ENCODE measurements at regions not wholly inside any gene's neighbourhood (a gene's known extent, or its start where the extent isn't known, plus 50 kb on each side); places are given as distances from the start of the nearest gene placed in this dataset.
"Not testable (repeated sequence)": the region's sequence is repeated elsewhere in the genome, so short reads cannot be mapped to it uniquely, and the experiment has no call there.

GRCh38 chr19:27859689-27860088, 1353.3 kb downstream of the UQCRFS1 start:
- Mint-ChIP-seq H3K36me3 (ENCODE audit: insufficient read depth, unreplicated experiment) (no peaks in the 10 kb centered on the region), H3K27ac (ENCODE audit: low read depth, unreplicated experiment) (no peak overlapping the region), H3K4me1 (ENCODE audit: insufficient read depth, unreplicated experiment) (no peaks in the 10 kb centered on the region), H3K4me3 (ENCODE audit: unreplicated experiment) (no peak overlapping the region), H3K9me3 (ENCODE audit: unreplicated experiment) (peaks cover 36% of the 10 kb centered on the region), H3K27me3 (ENCODE audit: insufficient read depth, unreplicated experiment) (no peaks in the 10 kb centered on the region)
- no TSS peak for BruUV-seq (replicated peaks)
- DNase-seq (ENCODE audit: unreplicated experiment): no peak
- POLR2A ChIA-PET: no interaction called here
- no peak for TF ChIP-seq CTCF (IDR thresholded peaks at IDR 0.05; ENCODE audit: unreplicated experiment)
- intact Hi-C loops (cut with micrococcal nuclease): no loop called here
- CTCF ChIA-PET: no interaction called here

- POLR2A ChIA-PET: no interaction called here
- intact Hi-C loops (cut with micrococcal nuclease): no loop called here
- Mint-ChIP-seq H3K4me3 (ENCODE audit: unreplicated experiment) (no peak overlapping the region), H3K27ac (ENCODE audit: low read depth, unreplicated experiment) (no peak overlapping the region), H3K4me1 (ENCODE audit: insufficient read depth, unreplicated experiment) (no peaks in the 10 kb centered on the region), H3K9me3 (ENCODE audit: unreplicated experiment) (peaks cover 41% of the 10 kb centered on the region), H3K27me3 (ENCODE audit: insufficient read depth, unreplicated experiment) (no peaks in the 10 kb centered on the region), H3K36me3 (ENCODE audit: insufficient read depth, unreplicated experiment) (no peaks in the 10 kb centered on the region)
- CTCF ChIA-PET: no interaction called here
- no peak for DNase-seq (ENCODE audit: unreplicated experiment)
- BruUV-seq (replicated peaks): no TSS peak
- no peak for TF ChIP-seq CTCF (IDR thresholded peaks at IDR 0.05; ENCODE audit: unreplicated experiment)
Measured at GRCh38 chr19:27858981-27859581, 1353.9 kb downstream of the UQCRFS1 start.

- peaks cover 39% of the 10 kb centered on the region for H3K9me3 Mint-ChIP-seq (ENCODE audit: unreplicated experiment)
- H3K27me3 Mint-ChIP-seq (ENCODE audit: insufficient read depth, unreplicated experiment); H3K36me3 Mint-ChIP-seq (ENCODE audit: insufficient read depth, unreplicated experiment); BruUV-seq (replicated peaks); DNase-seq (ENCODE audit: unreplicated experiment); CTCF ChIA-PET; H3K4me1 Mint-ChIP-seq (ENCODE audit: insufficient read depth, unreplicated experiment); intact Hi-C loops (cut with micrococcal nuclease); POLR2A ChIA-PET; H3K27ac Mint-ChIP-seq (ENCODE audit: low read depth, unreplicated experiment); H3K4me3 Mint-ChIP-seq (ENCODE audit: unreplicated experiment): not testable (repeated sequence)
Measured at GRCh38 chr19:27852931-27853330, 1360.0 kb downstream of the UQCRFS1 start.

GRCh38 chr19:27851543-27852060, 1361.3 kb downstream of the UQCRFS1 start:
- DNase-seq (ENCODE audit: unreplicated experiment): no peak
- no TSS peak for BruUV-seq (replicated peaks)
- no peaks in the 10 kb centered on the region for H3K27me3 Mint-ChIP-seq (ENCODE audit: insufficient read depth, unreplicated experiment)
- no peaks in the 10 kb centered on the region for H3K4me1 Mint-ChIP-seq (ENCODE audit: insufficient read depth, unreplicated experiment)
- H3K4me3 Mint-ChIP-seq (ENCODE audit: unreplicated experiment): no peak overlapping the region
- no peaks in the 10 kb centered on the region for H3K36me3 Mint-ChIP-seq (ENCODE audit: insufficient read depth, unreplicated experiment)
- no peak for TF ChIP-seq CTCF (IDR thresholded peaks at IDR 0.05; ENCODE audit: unreplicated experiment)
- CTCF ChIA-PET: no interaction called here
- intact Hi-C loops (cut with micrococcal nuclease): no loop called here
- H3K27ac Mint-ChIP-seq (ENCODE audit: low read depth, unreplicated experiment): no peak overlapping the region
- peaks cover 41% of the 10 kb centered on the region for H3K9me3 Mint-ChIP-seq (ENCODE audit: unreplicated experiment)
- POLR2A ChIA-PET: no interaction called here

- H3K9me3 Mint-ChIP-seq (ENCODE audit: unreplicated experiment): peaks cover 47% of the 10 kb centered on the region
- no peaks in the 10 kb centered on the region for H3K27me3 Mint-ChIP-seq (ENCODE audit: insufficient read depth, unreplicated experiment)
- H3K4me1 Mint-ChIP-seq (ENCODE audit: insufficient read depth, unreplicated experiment): no peaks in the 10 kb centered on the region
- CTCF ChIA-PET: no interaction called here
- H3K4me3 Mint-ChIP-seq (ENCODE audit: unreplicated experiment): no peak overlapping the region
- no TSS peak for BruUV-seq (replicated peaks)
- H3K36me3 Mint-ChIP-seq (ENCODE audit: insufficient read depth, unreplicated experiment): no peaks in the 10 kb centered on the region
- intact Hi-C loops (cut with micrococcal nuclease): no loop called here
- H3K27ac Mint-ChIP-seq (ENCODE audit: low read depth, unreplicated experiment): no peak overlapping the region
- POLR2A ChIA-PET: no interaction called here
- no peak for TF ChIP-seq CTCF (IDR thresholded peaks at IDR 0.05; ENCODE audit: unreplicated experiment)
- no peak for DNase-seq (ENCODE audit: unreplicated experiment)
Measured at GRCh38 chr19:27851002-27851481, 1361.9 kb downstream of the UQCRFS1 start.
